Omental fat pad (tissue), 3 donors: ENCODE measurements at regions not wholly inside any gene's neighbourhood (a gene's known extent, or its start where the extent isn't known, plus 50 kb on each side); places are given as distances from the start of the nearest gene placed in this dataset.

Experiments used
- ATAC-seq: fragments of 150-250 bp; one replicate; pipeline ENCODE4 v1.9.1; 2016; ENCODE audit warnings: mild to moderate bottlenecking, moderate library complexity; ENCODE audit not compliant: low FRiP score
- DNase-seq: peaks from one replicate; pipeline ENCODE4 v3.0.0-alpha.2; 2019; ENCODE audit warnings: low spot score
- TF ChIP-seq, protein P1 (sequence below), 3 donors: fragments of 450-650 bp; IDR thresholded peaks; one replicate each; pipeline ENCODE4 v1.5.1; 2016 to 2017; ENCODE audit warnings: antibody characterized with exemption in 3 of 3, mild to moderate bottlenecking in 3 of 3, moderate library complexity in 2 of 3

DNA sequence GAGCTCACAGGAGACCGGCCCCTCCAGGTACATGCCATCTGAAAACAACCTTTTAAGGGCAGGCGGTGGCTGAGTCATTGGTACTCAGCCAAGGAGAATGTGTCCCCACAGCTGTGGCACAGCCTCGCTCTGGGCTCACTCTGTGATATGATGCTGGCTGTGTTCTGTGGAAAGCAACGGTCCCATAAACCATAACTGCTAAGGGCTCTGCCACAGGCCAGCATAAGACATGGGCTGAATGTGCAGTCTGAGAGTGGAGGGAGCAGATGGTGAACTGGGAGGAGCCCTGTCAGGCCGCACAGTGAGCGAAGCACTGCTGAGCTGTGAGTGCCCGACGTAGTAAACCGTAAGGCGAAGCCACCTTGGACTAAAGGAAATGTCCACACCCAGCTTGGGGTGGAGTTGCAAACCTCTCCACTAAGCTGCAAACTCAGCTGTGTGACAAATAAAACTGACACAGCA, 375.8 kb downstream of the THBS2 start:
- ATAC-seq (no peak), DNase-seq (no peak)
- TF ChIP-seq, protein P1, sequence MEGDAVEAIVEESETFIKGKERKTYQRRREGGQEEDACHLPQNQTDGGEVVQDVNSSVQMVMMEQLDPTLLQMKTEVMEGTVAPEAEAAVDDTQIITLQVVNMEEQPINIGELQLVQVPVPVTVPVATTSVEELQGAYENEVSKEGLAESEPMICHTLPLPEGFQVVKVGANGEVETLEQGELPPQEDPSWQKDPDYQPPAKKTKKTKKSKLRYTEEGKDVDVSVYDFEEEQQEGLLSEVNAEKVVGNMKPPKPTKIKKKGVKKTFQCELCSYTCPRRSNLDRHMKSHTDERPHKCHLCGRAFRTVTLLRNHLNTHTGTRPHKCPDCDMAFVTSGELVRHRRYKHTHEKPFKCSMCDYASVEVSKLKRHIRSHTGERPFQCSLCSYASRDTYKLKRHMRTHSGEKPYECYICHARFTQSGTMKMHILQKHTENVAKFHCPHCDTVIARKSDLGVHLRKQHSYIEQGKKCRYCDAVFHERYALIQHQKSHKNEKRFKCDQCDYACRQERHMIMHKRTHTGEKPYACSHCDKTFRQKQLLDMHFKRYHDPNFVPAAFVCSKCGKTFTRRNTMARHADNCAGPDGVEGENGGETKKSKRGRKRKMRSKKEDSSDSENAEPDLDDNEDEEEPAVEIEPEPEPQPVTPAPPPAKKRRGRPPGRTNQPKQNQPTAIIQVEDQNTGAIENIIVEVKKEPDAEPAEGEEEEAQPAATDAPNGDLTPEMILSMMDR (IDR thresholded peaks at IDR 0.05): no peak

DNA sequence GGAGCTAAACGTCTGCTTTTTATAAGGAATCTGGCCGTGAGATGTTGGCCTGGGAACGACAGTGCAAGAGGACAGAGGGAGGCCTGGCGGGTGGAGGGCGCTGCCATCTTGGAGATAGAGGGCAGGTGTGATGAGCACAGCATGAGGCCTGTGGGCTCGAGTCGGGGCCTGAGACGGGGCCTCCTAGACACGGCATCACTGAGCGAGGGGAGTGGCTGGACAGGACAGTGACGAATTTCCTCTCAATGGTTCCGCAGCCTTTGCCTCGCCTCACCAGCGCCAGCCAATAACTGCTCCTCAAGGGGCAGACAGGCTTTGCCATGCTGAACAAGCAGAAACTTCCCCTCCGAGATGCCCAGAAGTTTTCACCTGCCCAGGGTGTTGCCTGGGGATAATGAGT, 376.7 kb downstream of the THBS2 start:
- ATAC-seq (no peak), DNase-seq (no peak)
- TF ChIP-seq, protein P1 (IDR thresholded peaks at IDR 0.05): no peak

DNA sequence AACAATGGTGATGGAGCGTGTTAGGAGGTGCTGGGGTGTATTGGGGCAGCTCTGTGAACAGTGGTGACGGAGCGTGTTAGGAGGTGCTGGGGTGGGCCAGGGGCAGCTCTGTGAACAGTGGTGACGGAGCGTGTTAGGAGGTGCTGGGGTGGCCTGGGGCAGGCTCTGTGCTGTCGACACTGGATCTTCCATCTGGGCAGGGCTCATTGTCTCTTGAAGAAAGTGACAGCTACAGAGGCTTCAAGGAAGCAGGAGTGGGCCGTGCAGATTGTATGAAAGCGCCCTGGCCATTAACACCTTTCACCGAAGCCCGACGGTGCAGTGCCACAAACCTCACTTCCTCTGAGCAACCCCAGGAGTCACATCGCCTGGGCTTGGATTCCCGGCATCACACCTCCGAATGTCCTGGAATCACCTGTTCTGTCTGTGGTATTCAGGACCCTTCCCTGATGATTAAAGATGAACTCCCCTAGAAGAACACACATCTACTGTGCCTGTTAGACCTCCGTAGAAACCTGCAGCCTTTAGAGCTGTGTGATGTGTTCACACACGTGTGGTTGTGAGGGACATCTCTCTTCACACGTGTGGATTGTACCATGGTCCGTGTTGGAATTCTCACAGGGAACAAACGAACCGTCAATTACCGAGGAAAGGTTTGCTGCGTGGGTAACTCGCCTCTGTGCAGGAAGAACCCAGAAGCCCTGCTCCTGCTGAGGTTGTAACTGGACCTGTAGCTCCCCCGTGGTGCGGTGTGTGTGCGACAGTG, 377.7 kb downstream of the THBS2 start:
- TF ChIP-seq, protein P1 (IDR thresholded peaks at IDR 0.05): no peak
- ATAC-seq: no peak
- no peak for DNase-seq

DNA sequence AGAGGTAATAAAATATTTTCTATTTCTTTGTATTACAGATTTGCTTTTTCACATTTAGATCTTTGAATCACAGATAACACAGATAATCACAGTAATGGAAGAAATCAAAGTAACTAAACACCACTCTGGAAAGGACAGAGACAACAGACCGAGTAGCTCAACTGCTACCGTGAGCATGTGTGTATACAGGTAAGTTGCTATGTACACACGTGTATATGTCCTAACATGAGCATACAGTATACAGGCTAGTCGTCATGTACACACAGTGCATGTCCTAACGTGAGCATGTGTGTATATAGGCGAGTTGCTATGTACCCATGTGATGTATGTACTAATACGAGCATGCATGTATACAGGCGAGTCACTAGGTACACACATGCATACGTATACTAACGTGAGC, 379.0 kb downstream of the THBS2 start:
- DNase-seq (no peak), ATAC-seq (no peak)
- TF ChIP-seq, protein P1 (IDR thresholded peaks at IDR 0.05): no peak

DNA sequence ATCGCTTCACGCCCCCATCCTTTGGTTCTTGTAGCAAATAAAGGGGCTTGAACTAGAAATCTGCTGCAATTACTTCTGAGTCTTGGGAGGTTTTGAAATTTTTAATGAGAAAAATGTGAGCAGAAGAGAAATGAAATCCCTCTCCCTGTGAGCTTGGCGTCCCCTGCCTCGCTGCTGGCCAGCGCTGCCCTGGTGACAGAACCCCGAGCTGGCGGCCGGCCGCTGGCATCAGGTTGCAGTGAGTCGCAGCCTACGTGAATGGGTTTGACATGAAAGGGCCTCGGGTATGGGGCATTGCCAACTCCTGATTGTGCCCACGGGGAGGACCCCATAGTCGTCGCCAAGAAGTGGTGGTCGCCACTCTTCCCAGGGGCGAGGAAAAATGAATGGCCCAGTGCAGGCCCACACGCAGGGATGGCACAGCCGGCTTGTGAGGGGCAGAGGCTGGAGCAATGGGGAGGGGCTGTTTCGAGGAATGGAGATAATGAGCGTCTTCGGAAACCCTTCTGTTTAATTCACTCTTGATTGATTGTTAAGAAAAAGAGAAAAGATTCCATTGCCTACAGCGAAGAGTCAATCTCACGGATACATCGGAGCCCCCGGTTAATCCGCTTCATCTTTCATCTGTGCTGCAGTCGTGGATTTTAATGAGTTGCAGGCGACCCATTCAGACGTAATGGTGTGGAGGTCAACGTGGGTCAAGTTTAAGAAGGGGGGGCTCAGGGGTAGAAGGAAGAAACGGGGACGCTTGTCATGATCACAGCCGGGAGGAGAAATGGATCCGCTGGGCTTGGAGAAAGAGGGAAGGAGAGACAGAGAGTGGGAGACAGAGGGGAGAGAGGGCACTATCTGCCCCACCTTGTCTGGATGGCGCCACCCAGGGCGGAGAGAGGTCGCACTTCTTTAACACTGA, 380.1 kb downstream of the THBS2 start:
- DNase-seq (no peak), ATAC-seq (no peak)

DNA sequence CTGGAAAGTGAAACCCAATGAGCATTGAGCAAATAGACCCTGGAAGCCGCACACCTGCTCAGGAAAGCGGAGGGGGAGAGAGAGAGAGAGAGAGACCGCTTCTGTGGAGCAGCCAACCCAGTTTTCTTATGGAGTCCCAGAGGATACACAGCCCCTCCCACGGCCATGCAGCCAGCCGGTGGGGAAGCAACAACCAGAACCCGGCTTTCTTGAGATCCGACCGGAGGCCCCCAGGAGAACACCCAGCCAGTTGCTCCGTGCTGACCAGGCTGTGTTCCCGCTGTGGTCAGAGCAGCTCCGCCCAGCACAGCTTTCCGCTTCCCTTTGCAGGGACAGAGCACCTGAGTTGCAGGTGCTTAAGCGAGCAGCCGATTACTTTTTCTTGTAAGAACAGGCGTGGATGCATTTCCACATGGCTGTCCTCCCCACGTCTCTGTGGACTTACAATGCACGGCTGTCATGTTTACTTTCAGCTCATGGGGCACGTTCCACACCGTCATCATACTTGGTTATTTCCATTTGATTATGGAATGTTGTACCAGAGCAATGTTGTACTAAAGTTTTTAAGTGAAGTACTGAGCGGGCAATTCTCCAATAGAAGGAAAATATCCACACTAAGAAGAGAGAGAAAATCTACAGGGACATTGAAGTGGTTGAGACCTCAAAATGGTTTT, 381.9 kb downstream of the THBS2 start:
- DNase-seq (no peak), ATAC-seq (no peak)
- TF ChIP-seq, protein P1 (IDR thresholded peaks at IDR 0.05): no peak

More for the DNA sequence above, 380.1 kb downstream of the THBS2 start:
- TF ChIP-seq, protein P1 (IDR thresholded peaks at IDR 0.05): no peak
